Effector memory CD4-positive, alpha-beta T cell (primary cell): ENCODE measurements at regions not wholly inside any gene's neighbourhood (a gene's known extent, or its start where the extent isn't known, plus 50 kb on each side); places are given as distances from the start of the nearest gene placed in this dataset.
"Not testable (repeated sequence)": the region's sequence is repeated elsewhere in the genome, so short reads cannot be mapped to it uniquely, and the experiment has no call there.

Experiments used
- DNase-seq, 3 donors: peaks; one replicate each; pipeline ENCODE4 v3.0.0-alpha.2; 2020
- H3K27ac ChIP-seq: 2 replicates; pipeline ENCODE4 v1.7.0; 2013; ENCODE audit warnings: mild to moderate bottlenecking, low read length, moderate library complexity; ENCODE audit not compliant: insufficient read depth, poor library complexity, severe bottlenecking
- H3K27me3 ChIP-seq: replicated peaks from 2 replicates; pipeline ENCODE4 v1.7.0; 2013; ENCODE audit warnings: mild to moderate bottlenecking, low read length; ENCODE audit not compliant: insufficient read depth, control insufficient read depth, poor library complexity, severe bottlenecking
- H3K36me3 ChIP-seq: 2 replicates; pipeline ENCODE4 v1.7.0; 2013; ENCODE audit warnings: mild to moderate bottlenecking, low read length, moderate library complexity; ENCODE audit not compliant: control insufficient read depth, insufficient read depth
- H3K4me1 ChIP-seq: 2 replicates; pipeline ENCODE4 v1.7.0; 2013; ENCODE audit warnings: low read length, mild to moderate bottlenecking; ENCODE audit not compliant: control insufficient read depth, insufficient read depth, poor library complexity, severe bottlenecking
- H3K4me3 ChIP-seq: 2 replicates; pipeline ENCODE4 v1.7.0; 2013; ENCODE audit warnings: low read length, low read depth, mild to moderate bottlenecking; ENCODE audit not compliant: insufficient read depth, poor library complexity, severe bottlenecking
- H3K9me3 ChIP-seq: 2 replicates; pipeline ENCODE4 v1.7.0; 2013; ENCODE audit warnings: mild to moderate bottlenecking, low read length, moderate library complexity; ENCODE audit not compliant: control insufficient read depth

- not testable (repeated sequence) for H3K4me1 ChIP-seq, H3K27me3 ChIP-seq, H3K27ac ChIP-seq, DNase-seq, H3K4me3 ChIP-seq, H3K36me3 ChIP-seq, H3K9me3 ChIP-seq
Observed at GRCh38 chr4:154907345-154908045, 126.4 kb downstream of the RBM46 start.

GRCh38 chr4:154908168-154908567 is 127.1 kb downstream of the RBM46 start:
- H3K9me3 ChIP-seq: no peaks in the 10 kb centered on the region
- no peak for DNase-seq
- H3K4me1 ChIP-seq: no peaks in the 10 kb centered on the region
- no peaks in the 10 kb centered on the region for H3K36me3 ChIP-seq
- no peak overlapping the region for H3K4me3 ChIP-seq
- no peaks in the 10 kb centered on the region for H3K27me3 ChIP-seq
- no peak overlapping the region for H3K27ac ChIP-seq

- Histone ChIP-seq H3K27ac (no peak overlapping the region), H3K27me3 (no peaks in the 10 kb centered on the region), H3K9me3 (no peaks in the 10 kb centered on the region), H3K4me3 (no peak overlapping the region), H3K36me3 (no peaks in the 10 kb centered on the region), H3K4me1 (no peaks in the 10 kb centered on the region)
- no peak for DNase-seq
Observed at GRCh38 chr4:154911097-154911496, 130.0 kb downstream of the RBM46 start.

GRCh38 chr4:154911608-154912098 is 130.6 kb downstream of the RBM46 start:
- Histone ChIP-seq H3K36me3 (no peaks in the 10 kb centered on the region), H3K9me3 (no peaks in the 10 kb centered on the region), H3K4me1 (no peaks in the 10 kb centered on the region), H3K27me3 (no peaks in the 10 kb centered on the region), H3K4me3 (no peak overlapping the region), H3K27ac (no peak overlapping the region)
- DNase-seq: no peak

GRCh38 chr4:154916068-154916467 is 135.0 kb downstream of the RBM46 start:
- Histone ChIP-seq H3K27ac (no peak overlapping the region), H3K27me3 (no peaks in the 10 kb centered on the region), H3K36me3 (no peaks in the 10 kb centered on the region), H3K4me3 (no peak overlapping the region), H3K9me3 (no peaks in the 10 kb centered on the region), H3K4me1 (no peaks in the 10 kb centered on the region)
- DNase-seq: no peak

GRCh38 chr4:154927126-154927680 is 146.1 kb downstream of the RBM46 start:
- no peak for DNase-seq
- no peaks in the 10 kb centered on the region for H3K36me3 ChIP-seq
- H3K4me3 ChIP-seq: no peak overlapping the region
- H3K9me3 ChIP-seq: no peaks in the 10 kb centered on the region
- no peaks in the 10 kb centered on the region for H3K27me3 ChIP-seq
- no peak overlapping the region for H3K27ac ChIP-seq
- H3K4me1 ChIP-seq: no peaks in the 10 kb centered on the region

GRCh38 chr4:154928640-154929257 is 147.7 kb downstream of the RBM46 start:
- no peak overlapping the region for H3K4me3 ChIP-seq
- no peaks in the 10 kb centered on the region for H3K27me3 ChIP-seq
- DNase-seq: no peak
- H3K4me1 ChIP-seq: no peaks in the 10 kb centered on the region
- H3K9me3 ChIP-seq: no peaks in the 10 kb centered on the region
- no peak overlapping the region for H3K27ac ChIP-seq
- H3K36me3 ChIP-seq: no peaks in the 10 kb centered on the region

- H3K27ac ChIP-seq: no peak overlapping the region
- no peak overlapping the region for H3K4me3 ChIP-seq
- no peaks in the 10 kb centered on the region for H3K9me3 ChIP-seq
- no peaks in the 10 kb centered on the region for H3K36me3 ChIP-seq
- H3K4me1 ChIP-seq: no peaks in the 10 kb centered on the region
- no peaks in the 10 kb centered on the region for H3K27me3 ChIP-seq
- DNase-seq: no peak
Observed at GRCh38 chr4:154936873-154937272, 155.8 kb downstream of the RBM46 start.

GRCh38 chr4:154939851-154940250 is 158.8 kb downstream of the RBM46 start:
- H3K36me3 ChIP-seq: no peaks in the 10 kb centered on the region
- no peak for DNase-seq

GRCh38 chr4:154942176-154942575 is 161.1 kb downstream of the RBM46 start:
- H3K36me3 ChIP-seq: no peaks in the 10 kb centered on the region
- no peaks in the 10 kb centered on the region for H3K9me3 ChIP-seq
- no peak for DNase-seq
- H3K27me3 ChIP-seq: no peaks in the 10 kb centered on the region
- H3K4me1 ChIP-seq: no peaks in the 10 kb centered on the region
- no peak overlapping the region for H3K27ac ChIP-seq
- no peak overlapping the region for H3K4me3 ChIP-seq

More at GRCh38 chr4:154939851-154940250, 158.8 kb downstream of the RBM46 start:
- no peak overlapping the region for H3K4me3 ChIP-seq
- H3K27me3 ChIP-seq: no peaks in the 10 kb centered on the region
- no peak overlapping the region for H3K27ac ChIP-seq
- no peaks in the 10 kb centered on the region for H3K9me3 ChIP-seq
- no peaks in the 10 kb centered on the region for H3K4me1 ChIP-seq
